WTC11 (cell line): ENCODE measurements at regions not wholly inside any gene's neighbourhood (a gene's known extent, or its start where the extent isn't known, plus 50 kb on each side); places are given as distances from the start of the nearest gene placed in this dataset.

Experiments used
- CREB1 ChIP-seq: sonication (generic); formaldehyde crosslinking; IDR thresholded peaks from 2 replicates; pipeline ENCODE4 v1.8.0; 2023; ENCODE audit warnings: mild to moderate bottlenecking, missing genetic modification reagents
- CTCF ChIP-seq: fragments of 200-600 bp; IDR thresholded peaks from 2 replicates; pipeline ENCODE4 v1.8.0; 2022; ENCODE audit warnings: antibody characterized with exemption
- JUN ChIP-seq: sonication (generic); formaldehyde crosslinking; IDR thresholded peaks from 2 replicates; pipeline ENCODE4 v1.8.0; 2023; ENCODE audit warnings: mild to moderate bottlenecking, missing genetic modification reagents
- MXD4 ChIP-seq: fragments of 250-450 bp; sonication (Bioruptor Pico); IDR thresholded peaks from 2 replicates; pipeline ENCODE4 v1.8.0; 2021; ENCODE audit warnings: mild to moderate bottlenecking, moderate library complexity, borderline replicate concordance
- TF ChIP-seq, protein P1 (sequence below): sonication (generic); formaldehyde crosslinking; IDR thresholded peaks from 2 replicates; pipeline ENCODE4 v1.8.1; 2022; ENCODE audit warnings: missing genetic modification reagents, borderline replicate concordance
- TF ChIP-seq, protein P2 (sequence below): sonication (generic); formaldehyde crosslinking; IDR thresholded peaks from 2 replicates; pipeline ENCODE4 v1.8.0; 2023; ENCODE audit warnings: missing genetic modification reagents
- TF ChIP-seq, protein P3 (sequence below): sonication (generic); formaldehyde crosslinking; IDR thresholded peaks from 2 replicates; pipeline ENCODE4 v1.8.1; 2023; ENCODE audit warnings: mild to moderate bottlenecking, missing genetic modification reagents, borderline replicate concordance
- TF ChIP-seq, protein P4 (sequence below): sonication (generic); formaldehyde crosslinking; IDR thresholded peaks from 2 replicates; pipeline ENCODE4 v1.8.0; 2022; ENCODE audit warnings: mild to moderate bottlenecking, missing genetic modification reagents

DNA sequence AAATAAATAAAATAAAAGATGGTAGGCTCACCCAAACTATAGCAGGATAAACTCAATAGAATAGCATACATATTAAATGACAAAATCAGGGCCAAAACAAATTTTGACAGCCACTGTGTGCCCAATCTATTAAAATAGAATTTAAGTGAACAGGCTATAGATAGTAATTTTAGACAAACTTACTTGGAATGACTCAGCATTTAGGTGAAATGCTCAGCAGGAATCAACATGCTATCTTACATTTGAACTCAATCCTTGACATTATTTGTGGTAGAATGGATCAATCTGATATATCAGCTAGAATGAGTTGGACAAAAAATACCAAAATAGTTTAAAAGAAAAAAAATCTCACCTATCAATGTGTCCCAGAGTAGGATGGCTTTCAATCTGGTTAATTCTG is 578.6 kb downstream of the RFPL4B start:
- TF ChIP-seq, protein P1, sequence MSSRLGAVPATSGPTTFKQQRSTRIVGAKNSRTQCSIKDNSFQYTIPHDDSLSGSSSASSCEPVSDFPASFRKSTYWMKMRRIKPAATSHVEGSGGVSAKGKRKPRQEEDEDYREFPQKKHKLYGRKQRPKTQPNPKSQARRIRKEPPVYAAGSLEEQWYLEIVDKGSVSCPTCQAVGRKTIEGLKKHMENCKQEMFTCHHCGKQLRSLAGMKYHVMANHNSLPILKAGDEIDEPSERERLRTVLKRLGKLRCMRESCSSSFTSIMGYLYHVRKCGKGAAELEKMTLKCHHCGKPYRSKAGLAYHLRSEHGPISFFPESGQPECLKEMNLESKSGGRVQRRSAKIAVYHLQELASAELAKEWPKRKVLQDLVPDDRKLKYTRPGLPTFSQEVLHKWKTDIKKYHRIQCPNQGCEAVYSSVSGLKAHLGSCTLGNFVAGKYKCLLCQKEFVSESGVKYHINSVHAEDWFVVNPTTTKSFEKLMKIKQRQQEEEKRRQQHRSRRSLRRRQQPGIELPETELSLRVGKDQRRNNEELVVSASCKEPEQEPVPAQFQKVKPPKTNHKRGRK (CRISPR knock-in tag): no peak
- TF ChIP-seq, protein P2, sequence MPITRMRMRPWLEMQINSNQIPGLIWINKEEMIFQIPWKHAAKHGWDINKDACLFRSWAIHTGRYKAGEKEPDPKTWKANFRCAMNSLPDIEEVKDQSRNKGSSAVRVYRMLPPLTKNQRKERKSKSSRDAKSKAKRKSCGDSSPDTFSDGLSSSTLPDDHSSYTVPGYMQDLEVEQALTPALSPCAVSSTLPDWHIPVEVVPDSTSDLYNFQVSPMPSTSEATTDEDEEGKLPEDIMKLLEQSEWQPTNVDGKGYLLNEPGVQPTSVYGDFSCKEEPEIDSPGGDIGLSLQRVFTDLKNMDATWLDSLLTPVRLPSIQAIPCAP (CRISPR knock-in tag): no peak
- TF ChIP-seq CREB1 (CRISPR knock-in tag): no peak
- TF ChIP-seq, protein P3, sequence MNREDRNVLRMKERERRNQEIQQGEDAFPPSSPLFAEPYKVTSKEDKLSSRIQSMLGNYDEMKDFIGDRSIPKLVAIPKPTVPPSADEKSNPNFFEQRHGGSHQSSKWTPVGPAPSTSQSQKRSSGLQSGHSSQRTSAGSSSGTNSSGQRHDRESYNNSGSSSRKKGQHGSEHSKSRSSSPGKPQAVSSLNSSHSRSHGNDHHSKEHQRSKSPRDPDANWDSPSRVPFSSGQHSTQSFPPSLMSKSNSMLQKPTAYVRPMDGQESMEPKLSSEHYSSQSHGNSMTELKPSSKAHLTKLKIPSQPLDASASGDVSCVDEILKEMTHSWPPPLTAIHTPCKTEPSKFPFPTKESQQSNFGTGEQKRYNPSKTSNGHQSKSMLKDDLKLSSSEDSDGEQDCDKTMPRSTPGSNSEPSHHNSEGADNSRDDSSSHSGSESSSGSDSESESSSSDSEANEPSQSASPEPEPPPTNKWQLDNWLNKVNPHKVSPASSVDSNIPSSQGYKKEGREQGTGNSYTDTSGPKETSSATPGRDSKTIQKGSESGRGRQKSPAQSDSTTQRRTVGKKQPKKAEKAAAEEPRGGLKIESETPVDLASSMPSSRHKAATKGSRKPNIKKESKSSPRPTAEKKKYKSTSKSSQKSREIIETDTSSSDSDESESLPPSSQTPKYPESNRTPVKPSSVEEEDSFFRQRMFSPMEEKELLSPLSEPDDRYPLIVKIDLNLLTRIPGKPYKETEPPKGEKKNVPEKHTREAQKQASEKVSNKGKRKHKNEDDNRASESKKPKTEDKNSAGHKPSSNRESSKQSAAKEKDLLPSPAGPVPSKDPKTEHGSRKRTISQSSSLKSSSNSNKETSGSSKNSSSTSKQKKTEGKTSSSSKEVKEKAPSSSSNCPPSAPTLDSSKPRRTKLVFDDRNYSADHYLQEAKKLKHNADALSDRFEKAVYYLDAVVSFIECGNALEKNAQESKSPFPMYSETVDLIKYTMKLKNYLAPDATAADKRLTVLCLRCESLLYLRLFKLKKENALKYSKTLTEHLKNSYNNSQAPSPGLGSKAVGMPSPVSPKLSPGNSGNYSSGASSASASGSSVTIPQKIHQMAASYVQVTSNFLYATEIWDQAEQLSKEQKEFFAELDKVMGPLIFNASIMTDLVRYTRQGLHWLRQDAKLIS (CRISPR knock-in tag): no peak
- TF ChIP-seq CTCF: no peak
- TF ChIP-seq, protein P4, sequence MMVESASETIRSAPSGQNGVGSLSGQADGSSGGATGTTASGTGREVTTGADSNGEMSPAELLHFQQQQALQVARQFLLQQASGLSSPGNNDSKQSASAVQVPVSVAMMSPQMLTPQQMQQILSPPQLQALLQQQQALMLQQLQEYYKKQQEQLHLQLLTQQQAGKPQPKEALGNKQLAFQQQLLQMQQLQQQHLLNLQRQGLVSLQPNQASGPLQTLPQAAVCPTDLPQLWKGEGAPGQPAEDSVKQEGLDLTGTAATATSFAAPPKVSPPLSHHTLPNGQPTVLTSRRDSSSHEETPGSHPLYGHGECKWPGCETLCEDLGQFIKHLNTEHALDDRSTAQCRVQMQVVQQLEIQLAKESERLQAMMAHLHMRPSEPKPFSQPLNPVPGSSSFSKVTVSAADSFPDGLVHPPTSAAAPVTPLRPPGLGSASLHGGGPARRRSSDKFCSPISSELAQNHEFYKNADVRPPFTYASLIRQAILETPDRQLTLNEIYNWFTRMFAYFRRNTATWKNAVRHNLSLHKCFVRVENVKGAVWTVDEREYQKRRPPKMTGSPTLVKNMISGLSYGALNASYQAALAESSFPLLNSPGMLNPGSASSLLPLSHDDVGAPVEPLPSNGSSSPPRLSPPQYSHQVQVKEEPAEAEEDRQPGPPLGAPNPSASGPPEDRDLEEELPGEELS: no peak
- TF ChIP-seq JUN (CRISPR knock-in tag): no peak
- TF ChIP-seq MXD4 (CRISPR knock-in tag): no peak
